Pons (tissue), 1 donor: ENCODE measurements at regions not wholly inside any gene's neighbourhood (a gene's known extent, or its start where the extent isn't known, plus 50 kb on each side); places are given as distances from the start of the nearest gene placed in this dataset.
"Not testable (repeated sequence)": the region's sequence is repeated elsewhere in the genome, so short reads cannot be mapped to it uniquely, and the experiment has no call there.

Source experiments
- DNase-seq: peaks from one replicate; pipeline ENCODE4 v3.0.0-alpha.2; 2016; ENCODE audit warnings: low spot score

DNA sequence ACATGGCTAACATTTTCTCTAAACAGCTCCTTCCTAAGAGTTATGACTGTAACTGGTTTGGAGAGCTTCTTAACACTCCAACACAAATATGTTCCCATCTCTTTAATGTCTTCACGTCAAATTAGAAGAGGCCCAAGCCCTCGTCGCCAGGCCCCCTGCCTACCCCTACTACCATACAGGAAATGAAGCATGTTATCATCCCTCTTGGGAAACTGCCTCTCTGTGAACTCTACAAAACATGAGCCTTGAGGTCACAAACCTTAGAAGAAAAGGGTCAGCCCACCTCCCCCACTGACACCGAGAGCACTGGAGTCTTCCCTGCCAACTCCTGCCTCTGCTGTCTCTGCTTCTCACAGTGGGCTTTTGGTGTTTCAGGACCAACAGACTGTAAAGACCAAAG lies 243.1 kb upstream of the STT3B start:
- DNase-seq, result no peak

DNA sequence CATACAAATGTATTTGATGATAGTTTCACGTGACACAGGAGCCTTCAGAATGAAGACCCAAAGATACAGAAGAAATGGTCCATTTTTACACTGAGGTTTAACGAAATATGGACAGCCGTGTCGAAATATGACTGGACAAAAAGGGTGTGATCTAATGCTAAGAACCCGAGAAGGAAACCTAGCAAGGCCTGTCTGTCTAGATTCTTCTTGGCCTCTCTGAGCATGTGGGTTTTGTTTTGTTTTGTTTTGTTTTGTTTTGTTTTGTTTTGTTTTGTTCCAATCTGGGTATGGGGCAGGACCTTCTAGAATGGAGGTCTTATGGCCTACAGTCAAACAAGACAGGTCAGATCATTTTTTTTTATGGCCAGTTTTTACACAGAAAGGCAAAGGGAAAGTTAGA lies 242.7 kb upstream of the STT3B start:
- no peak for DNase-seq

DNA sequence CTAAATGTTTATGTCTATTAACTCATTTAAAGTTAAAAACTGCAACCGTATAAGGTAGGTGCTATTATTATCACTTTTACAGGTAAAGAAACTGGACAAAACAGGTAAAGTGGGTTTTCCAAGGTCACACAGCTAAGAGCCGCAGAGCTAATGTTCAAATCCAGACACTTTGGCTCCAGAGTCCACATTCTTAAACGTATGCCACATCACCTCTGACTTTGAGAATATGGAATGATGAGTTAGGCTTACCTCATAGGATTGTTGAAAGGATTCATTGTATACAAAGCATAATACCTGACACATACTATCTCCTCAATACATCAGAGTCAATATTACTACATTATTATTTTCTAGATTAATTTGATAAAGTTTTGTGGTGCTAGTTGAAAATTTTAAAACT lies 240.9 kb upstream of the STT3B start:
- DNase-seq, result no peak

DNA sequence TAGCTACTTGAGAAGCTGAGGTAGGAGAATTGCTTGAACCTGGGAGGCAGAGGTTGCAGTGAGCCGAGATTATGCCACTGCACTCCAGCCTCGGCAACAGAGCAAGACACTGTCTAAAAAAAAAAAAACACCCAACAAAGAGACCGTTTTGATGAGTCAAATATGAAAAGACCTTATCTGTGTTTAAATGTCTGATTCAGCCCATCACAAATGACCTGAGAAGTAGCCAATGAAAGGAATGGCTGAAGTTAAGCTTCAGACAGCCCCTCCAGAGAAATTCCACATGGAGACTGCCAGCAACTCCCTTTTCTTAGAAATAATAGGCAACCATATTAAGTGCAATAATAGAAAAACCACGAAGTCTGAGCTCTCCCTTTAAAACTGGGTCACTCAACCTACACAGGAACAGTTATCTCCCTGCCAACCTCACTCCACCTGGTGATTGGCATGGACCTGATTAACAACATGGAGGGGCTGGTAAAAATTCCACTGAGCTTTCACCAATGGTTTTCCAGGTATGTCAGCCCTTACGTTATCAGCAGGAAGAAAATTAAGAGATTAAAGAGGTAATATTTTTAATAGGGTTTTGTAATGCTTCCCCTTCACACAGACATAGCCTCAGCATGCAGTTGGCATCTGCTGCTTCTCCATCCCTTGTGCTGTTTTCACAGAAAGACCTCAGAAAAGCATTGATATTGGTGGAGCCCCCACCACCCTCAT lies 238.1 kb upstream of the STT3B start:
- no peak for DNase-seq

DNA sequence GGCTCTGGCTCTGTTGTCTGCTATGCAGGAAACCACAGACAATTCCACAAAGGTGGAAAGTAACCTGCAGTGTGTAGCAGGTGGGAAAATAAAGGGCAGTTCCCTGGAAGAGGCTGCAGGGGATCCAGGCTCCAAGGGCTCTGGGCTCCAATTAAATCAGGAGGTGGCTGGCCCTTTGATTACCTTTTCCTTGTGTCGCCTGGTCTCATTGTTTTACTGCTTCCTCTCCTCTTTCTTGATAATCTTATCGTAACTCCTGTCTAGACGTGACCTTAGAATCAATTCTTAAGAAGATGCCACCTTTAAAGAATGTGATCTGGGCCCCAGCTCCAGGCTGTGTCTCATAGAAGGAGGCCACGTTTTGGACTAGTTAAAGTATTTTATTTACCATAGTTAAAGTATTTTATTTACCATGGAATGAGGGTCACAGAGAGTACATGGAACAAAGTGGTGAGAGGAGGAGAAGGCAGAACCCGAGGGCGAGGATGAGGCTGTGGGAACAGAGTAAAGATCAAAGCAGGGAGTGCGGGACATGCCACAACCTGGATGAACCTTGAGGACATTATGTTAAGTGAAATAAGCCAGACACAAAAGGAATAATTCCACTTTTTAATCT lies 237.5 kb upstream of the STT3B start:
- DNase-seq, result no peak

DNA sequence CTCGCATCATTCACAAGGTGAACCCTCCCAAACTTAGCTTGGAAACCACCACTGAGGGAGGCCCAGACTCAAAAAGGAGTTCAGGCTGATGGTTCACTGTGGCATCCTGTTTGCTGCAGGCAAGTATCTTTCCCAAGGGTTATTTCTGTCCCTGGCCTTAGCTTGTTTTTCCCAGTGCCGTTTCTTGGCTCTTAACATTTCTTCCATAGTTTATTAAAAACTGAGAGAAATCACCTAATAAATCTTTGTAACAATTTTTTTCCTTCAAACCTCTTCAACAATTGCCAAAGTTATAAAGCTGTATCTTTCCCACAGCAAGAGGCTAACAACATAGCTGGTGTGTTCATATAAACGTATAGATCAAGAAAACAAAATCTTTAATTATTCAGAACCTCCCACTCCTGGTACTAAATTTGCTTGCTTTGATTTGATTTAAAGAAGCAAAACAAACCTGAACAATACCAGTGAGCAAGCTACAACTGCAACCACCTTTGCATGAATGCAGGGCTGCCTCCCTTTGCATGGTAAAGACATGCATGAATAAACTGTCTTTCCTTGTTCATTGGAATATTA lies 234.9 kb upstream of the STT3B start:
- DNase-seq, result no peak

DNA sequence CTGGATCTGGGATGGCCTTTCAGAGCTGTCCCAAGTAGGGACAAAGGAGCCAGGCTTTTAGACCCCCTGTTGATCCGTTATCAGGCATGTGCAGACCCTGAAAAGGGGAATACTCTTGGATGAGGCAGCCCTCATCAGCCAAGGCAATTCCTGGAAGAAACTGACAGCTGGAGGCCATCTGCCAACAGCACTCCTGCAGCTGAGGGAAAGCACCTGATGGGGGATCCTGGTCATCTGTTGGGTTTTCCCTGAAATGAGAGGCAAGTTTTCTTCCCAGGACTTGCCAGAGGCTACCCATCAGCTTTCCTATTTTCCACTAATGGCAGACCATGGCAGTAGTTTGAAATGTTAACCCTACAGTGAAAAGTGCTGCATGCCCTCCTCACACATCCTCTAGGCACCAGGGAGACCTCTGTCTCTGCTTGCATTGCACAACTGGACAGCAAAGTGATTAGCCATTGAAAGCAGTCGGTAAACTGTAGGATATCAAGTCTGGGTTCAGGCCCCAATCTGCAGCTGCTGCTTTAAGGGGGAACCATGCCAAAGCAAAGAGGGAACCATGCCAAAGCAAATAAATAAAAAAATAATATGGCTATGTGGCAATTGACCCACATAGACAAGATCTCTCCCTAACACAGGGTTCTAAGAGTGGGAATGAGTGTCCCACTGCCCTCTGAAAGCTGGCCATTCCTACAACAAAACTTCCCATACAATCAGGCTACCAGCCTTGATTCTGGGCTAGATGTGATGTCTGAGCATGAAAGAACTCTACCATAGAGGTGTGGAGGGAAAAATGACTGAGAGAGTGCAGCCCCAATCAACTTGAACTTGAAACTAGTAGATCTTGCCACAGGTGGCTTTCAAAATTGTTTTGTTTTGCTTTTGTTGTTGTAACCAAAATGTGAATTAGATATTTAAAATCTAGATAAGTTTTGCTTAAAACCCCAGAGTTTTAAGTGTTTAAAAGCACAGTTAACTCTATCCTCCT lies 232.0 kb upstream of the STT3B start:
- DNase-seq, result no peak

DNA sequence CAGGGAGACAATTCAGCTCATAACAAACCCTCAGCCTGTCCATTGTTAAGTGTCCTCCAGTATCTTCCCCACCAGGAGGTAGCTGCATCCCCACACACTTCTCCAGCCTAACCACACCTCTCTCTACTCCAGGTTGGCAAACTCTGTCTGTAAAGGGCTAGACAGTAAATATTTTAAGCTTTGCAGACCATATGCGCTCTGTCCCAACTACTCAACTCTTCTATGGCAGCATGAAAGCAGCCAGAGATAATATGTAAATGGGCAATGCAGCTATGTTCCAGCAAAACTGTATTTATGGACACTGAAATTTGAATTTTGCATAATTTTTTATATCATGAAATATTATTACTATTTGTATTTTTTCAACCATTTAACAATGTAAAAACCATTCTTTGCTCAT lies 230.4 kb upstream of the STT3B start:
- no peak for DNase-seq

DNA sequence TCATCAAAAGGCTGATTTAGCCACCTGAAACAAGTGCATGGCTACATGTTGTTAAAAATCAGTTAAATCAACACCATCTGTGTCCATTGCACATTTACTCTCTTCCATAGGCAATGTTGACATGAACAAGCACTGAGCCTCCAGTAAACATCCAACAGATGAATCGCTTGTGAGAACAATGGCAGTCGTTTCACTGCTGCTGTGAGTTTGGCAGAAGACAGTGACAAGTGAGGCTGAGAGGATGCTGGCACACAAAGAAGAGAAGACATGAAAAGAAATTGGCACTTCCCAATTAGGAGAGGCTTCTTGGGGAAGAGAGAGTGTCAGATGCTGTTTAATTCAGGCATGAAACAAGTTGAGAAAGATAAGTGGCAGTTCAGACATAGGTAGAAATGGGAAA lies 227.4 kb upstream of the STT3B start:
- peak; percentile 48 for DNase-seq

DNA sequence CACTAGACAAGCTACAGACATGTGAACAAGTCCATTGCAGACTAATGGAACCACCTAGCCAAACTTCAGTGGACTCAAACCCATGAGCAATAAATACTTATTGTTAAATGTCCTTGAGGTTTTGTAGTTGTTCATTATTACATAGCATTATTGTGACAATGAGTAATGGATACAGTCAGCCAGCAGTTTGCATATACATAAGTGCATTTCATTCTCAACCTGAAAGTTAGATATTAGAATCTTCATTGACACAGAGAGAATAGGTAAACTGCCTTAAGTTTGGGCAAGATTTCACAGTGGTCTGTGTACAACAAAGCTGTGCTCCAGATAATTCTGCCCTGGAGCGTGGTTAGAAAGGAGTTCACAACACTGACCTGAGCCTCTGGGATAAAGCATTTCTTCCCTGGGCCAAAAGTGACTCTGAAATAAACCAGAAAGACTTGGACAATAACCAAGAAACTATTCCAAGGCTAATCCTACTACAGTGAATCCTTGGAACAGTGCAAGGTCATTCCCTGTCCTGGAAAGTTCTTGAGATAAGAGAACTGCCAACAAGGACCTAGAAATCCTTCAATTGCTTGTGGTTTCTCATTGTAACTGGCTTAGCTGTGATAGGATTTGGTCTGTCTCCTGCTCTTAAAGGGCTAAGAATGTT lies 225.5 kb upstream of the STT3B start:
- DNase-seq, result no peak

DNA sequence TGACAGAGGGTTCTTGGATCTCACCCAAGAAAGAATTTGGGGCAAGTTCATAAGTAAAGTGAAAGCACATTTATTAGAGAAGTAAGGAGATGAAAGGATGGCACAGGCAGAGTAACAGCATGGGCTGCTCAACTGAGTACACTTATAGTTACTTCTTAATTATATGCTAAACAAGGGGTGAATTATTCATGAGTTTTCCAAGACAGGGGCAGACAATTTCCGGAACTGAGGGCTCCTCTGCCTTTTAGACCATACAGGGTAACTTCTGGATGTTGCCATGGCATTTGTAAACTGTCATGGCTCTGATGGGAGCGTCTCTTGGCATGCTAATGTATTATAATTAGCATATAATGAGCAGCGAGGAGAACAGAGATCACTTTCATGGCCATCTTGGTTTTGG lies 221.2 kb upstream of the STT3B start:
- DNase-seq, result no peak

DNA sequence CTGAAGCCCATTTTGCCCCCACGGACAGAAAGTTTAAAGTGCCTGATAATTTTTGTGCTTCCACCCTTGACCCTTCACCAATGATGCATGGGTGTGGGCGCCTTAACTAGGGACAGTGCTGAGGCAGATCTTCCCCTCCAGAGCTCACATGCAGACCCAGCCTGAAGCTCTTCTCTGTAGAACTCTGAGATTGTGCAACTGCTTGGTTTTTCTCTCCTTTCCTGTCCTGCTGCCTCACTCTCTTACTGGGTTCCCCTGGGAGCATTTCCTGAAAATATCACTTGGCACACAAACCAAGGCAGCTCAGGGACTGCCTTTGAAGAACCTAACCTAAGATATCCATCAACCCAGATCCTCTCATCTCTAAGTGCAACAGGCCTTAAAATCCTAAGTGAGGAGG lies 220.3 kb upstream of the STT3B start:
- DNase-seq, result no peak

DNA sequence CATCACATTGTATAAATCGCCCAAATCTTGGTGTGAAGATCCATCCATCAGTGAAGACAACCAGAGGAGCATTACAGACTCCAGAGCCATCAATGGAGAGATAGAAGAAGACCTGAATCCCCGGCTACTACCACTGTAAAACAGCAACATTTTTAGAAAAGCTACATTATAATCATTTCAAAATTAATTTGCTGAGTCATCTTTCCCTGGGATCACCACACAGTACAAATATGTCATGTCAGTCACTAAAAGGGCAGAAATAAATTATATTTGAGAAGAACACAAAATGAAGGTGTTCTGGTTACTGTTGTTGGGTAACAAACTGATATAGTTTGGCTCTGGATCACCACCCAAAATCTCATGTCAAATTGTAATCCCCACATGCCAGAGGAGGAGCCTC lies 218.5 kb upstream of the STT3B start:
- no peak for DNase-seq

DNA sequence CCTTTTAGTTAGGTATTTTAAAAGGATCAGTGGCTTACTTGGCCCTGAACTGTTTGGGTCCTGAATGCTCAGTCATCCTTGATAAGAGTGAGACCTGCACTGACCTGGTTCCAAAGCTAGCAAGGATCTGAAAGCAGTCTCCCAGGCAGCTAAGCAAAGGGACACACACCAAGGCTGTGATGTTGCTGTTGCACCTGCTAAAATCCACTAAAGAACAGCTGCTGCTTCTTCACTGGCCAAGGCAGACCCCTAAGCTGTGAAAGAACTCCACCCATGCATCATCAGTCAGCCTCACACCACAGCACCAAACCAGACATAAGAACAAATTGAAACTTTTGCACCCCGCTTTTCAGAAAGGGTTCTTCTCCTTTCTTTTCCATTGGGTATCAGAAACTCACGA lies 213.4 kb upstream of the STT3B start:
- DNase-seq, result no peak

DNA sequence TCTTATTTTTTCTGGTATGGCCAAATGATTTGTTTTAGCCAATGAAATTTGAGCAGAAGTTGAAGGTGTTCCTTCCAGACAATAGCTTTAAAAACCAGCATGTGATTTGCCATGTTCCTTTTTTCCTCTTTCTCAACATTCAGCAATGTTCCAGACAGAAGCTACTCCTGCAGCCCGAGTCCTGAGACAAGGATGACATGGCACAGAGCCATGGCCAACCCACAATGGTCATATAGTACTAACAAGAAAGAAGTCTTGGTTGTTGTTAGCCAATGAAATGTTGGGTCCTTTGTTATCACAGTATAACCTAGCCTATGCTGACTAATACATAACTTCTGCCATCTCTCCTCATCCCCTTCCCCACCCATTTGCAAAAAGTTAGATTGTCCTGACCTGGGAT lies 211.1 kb upstream of the STT3B start:
- DNase-seq, result no peak

DNA sequence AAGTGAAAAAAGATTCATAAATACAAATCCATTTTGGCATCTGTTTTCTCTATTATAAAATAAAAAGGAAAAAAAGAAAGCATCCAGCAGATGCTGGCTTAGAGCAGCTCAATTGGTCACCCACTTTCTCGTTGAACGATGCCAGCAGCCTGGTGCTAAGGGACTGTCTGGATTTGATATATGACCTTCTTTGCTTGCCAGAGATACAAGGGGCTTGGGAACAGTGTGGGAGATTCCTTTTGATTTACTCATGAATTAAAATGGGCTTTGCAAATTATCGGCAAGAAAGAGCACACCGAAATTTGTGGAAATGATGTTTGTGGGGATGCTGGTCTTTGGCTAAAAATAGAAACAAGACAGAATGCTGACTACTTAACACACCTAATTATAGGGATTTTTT lies 210.3 kb upstream of the STT3B start:
- no peak for DNase-seq

DNA sequence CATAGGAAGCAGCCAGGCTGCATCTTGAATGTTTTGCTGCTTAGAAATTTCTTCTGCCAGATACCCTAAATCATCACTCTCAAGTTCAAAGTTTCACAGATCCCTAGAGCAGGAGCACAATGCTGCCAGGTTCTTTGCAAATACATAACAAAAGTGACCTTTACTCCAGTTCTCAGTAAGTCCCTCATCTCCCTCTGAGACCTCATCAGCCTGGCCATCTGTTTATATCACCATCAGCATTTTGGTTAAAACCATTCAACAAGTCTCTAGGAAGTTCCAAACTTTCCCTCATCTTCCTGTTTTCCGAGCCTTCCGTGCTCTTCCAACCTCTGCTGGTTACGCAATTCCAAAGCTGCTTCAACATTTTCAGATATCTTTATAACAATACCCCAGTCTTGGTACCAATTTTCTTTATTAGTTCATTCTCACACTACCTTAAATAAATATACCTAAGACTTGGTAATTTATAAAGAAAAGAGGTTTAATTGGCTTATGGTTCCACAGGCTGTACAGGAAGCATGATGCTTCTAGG lies 204.8 kb upstream of the STT3B start:
- DNase-seq, result not testable (repeated sequence)

DNA sequence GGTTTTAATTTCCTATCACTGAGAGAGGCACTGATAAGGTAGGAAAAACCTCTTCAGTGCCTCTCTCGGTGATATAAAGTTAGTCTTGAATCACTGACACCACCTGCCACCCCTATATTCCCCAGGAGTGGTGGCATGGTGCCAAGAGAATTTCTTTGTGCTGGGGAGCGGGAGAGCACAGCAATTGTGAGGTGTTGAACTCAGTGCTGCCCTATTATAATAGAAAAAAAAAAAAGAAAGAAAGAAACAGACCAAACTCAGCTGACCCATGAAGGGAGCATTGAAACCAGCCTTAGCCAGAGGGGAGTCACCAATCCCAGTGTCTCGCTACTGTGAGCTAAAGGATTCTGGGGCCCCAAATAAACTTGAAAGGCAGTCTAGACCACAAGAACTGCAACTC lies 201.4 kb upstream of the STT3B start:
- no peak for DNase-seq

DNA sequence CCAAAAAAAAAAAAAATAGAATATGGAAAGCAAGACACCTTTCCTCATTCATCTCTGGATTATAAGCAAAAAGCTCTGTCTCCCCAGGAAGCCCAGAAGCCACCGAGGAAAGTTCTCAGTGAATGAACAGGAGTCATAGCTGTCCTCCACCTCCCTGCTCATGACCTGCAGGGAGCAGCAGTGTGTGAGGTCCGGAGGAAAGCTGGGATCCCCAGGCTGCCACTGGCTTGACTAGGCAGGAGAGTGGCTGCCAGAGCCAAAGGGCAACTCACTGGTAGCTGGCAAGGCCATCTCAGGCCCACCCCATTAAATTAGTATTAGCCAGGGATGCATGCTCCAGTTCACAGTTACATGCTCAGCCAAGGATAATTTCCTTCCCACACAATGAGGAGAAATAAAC lies 191.6 kb upstream of the STT3B start:
- DNase-seq, result no peak

DNA sequence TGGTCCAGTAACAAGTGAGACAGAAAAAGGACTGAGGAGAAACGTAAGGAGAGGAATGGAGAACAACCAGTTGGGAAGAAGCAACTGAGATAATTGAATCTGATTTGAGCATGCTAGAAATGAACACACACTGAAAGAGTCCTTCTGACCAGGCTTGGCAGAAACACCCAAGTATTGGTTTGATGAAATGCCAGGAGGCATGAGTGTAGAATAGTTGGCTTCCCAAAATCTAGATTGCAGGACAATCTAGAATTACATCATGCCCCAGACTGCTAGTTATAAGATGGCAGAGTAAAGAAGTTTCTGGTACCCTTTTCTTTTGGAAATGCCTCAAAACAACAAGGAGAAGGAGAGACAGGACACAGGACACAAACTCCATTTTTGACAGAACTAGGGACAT lies 189.7 kb upstream of the STT3B start:
- no peak for DNase-seq

DNA sequence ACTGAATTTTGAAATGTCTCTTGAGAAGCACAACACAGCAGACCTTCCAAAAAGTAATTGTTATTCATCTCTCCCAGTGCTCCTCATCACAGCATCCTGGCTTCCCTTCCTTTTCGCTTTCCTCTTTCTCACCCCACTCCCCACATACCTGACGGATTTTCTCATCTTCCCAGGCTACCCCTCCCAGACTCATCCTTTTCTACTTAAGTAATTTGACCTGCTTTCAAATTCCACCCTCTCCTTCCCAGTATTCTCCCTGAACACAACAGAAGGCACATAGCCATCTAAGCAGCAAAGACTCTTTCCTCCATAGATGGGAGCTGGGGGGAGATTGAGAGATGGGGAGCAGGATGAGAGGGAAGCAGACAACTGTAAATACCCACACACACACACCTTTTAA lies 187.1 kb upstream of the STT3B start:
- no peak for DNase-seq

DNA sequence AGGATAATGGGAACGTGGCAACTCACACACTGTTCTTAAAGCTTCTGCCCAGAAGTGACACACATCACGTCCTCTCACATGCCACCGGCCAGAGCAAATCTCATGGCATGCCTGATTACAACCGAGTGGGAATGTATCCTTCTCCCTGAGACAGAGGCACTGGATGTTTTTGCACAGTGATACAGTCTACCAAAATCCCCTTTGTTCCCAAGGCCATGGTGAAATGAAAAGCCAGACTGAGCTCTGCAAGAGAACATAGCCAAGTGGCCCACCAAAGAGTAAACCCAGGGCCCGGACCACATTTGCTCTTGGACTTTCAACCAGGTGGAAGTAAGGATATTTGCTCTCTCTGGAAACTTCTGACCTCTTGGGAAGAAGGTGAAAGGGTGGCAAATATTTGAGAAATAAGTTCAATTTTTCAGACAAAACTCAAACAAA lies 186.2 kb upstream of the STT3B start:
- no peak for DNase-seq
